OCI-LY7 (cell line): ENCODE measurements at regions not wholly inside any gene's neighbourhood (a gene's known extent, or its start where the extent isn't known, plus 50 kb on each side); places are given as distances from the start of the nearest gene placed in this dataset.

ENCODE experiments used
- CTCF ChIP-seq: fragments of 200-600 bp; sonication (generic); conservative IDR thresholded peaks from 2 replicates; pipeline ENCODE4 v1.5.1; 2014; ENCODE audit warnings: mild to moderate bottlenecking, antibody characterized with exemption, low read length, moderate library complexity, mixed read lengths
- EZH2phosphoT487 ChIP-seq: fragments of 200-600 bp; sonication (generic); IDR thresholded peaks from 2 replicates; pipeline ENCODE4 v1.6.1; 2018; ENCODE audit warnings: low read depth, borderline replicate concordance, mild to moderate bottlenecking, mixed run types, antibody characterized with exemption, low read length, moderate library complexity, mixed read lengths

GRCh38 chr7:26543951-26544350, 252.3 kb downstream of the SNX10 start:
- TF ChIP-seq CTCF (no peak), EZH2phosphoT487 (no peak)
